Epidermal melanocyte (primary cell): ENCODE measurements at regions not wholly inside any gene's neighbourhood (a gene's known extent, or its start where the extent isn't known, plus 50 kb on each side); places are given as distances from the start of the nearest gene placed in this dataset.

Source experiments
- DNase-seq: peaks from one replicate; pipeline ENCODE4 v3.0.0; 2011; ENCODE audit warnings: low spot score; ENCODE audit not compliant: insufficient read length

DNA sequence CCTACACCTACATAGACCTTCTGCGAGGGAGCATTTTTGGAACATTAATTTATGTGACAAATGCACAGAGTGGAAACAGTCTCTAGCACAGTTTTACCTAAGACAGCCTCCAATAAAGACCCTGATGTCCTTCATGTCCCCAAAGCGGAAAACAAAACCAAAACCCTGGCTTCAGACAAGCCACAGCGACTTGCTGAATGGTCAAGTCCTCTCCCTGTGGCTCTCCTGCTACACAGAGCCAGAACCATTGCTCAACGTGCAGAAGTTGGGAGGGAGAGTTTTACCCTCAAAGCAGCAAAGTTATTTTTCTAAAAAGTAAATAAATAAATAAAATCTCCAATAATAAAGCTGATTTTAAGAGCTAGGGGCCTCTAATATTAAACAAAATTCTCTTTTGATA lies 135.0 kb upstream of the TMEM132C start:
- DNase-seq, result no peak

GRCh38 chr12:128133321-128134073 lies 133.5 kb upstream of the TMEM132C start:
- no peak for DNase-seq

GRCh38 chr12:128137140-128137539 lies 129.8 kb upstream of the TMEM132C start:
- no peak for DNase-seq

GRCh38 chr12:128138125-128138524 lies 128.8 kb upstream of the TMEM132C start:
- DNase-seq, result no peak

DNA sequence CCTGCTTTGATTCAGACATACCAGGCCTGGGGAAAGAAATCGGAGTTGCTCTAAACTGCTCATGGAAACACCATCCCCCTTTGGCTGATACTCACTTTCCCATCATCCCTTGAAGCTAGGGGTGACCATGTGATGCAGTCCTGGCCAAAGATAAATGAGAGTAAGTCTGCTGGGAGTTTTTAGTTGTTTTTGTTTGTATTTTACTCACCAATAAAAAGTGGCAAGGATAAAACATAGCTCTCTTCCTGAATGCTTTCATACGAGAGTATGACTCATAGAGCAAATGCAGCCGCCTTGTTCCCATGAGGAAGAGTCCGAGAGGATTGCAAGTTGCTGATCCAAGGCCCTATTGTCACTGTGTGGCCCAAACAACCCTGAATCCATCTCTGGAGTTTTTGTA lies 126.4 kb upstream of the TMEM132C start:
- DNase-seq, result no peak

- DNase-seq, result no peak
These were observed 116.0 kb upstream of the TMEM132C start for GRCh38 chr12:128150961-128151360.

DNA sequence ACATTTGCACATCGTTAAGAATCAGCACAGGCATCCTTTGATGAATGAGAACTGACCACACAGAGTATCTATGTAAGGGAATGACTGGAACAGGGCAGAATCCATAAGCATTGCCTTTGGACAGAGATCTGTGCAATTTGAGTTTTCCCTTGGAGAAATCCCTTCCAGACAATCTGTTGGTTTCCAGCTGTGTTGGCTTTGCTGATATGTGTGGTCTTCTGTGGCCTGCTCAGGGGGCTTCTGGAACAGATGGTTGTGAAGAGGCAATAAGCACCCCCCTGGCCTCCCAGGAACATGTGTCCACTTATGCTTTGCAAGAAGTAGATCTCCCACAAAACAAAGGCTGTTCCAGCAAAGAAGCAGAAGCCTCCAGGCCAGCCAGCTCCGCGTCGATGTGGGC lies 111.4 kb upstream of the TMEM132C start:
- no peak for DNase-seq

GRCh38 chr12:128163086-128163485 lies 103.9 kb upstream of the TMEM132C start:
- no peak for DNase-seq

GRCh38 chr12:128164533-128164932 lies 102.4 kb upstream of the TMEM132C start:
- DNase-seq, result no peak

DNA sequence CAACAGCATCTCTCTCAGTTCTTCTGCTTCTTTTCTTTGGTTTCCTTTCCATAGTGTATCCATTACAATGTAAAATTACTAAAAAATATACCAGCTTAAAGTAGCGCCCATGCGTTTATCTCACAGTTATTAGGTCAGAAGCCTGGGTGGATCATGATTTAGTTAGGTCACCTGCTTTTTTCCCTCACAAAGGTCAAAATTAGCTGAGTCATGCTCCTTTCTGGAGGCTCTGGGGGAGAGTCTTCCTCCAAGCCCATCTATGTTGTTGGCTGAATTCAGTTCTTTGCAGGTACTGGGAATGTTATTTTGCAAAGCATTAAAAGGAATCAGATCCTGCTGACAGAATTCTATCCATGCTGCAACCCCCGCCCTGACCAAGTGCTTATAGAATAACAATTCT lies 101.6 kb upstream of the TMEM132C start:
- DNase-seq, result no peak

DNA sequence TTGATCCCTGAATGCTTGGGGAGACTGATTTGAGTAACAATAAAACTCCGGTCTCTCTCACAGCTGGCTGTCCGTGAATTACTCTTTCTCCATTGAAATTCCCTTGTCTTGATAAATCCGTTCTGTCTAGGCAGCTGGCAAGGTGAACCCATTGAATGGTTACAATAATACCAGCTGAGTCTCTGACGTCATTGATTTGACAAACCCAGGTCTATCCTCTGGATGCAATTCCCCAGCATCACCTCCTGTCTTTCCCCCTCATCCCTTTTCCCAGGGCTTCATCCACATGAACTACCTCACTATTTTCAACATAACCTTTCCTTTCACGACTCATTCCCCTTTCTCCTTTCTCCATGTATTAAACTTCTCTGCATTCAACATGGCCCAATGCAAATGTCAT lies 98.7 kb upstream of the TMEM132C start:
- DNase-seq, result no peak

GRCh38 chr12:128170181-128170580 lies 96.8 kb upstream of the TMEM132C start:
- no peak for DNase-seq

- DNase-seq, result no peak
These were observed 88.4 kb upstream of the TMEM132C start for GRCh38 chr12:128178565-128178964.

- no peak for DNase-seq
These were observed 88.0 kb upstream of the TMEM132C start for GRCh38 chr12:128178966-128179365.

DNA sequence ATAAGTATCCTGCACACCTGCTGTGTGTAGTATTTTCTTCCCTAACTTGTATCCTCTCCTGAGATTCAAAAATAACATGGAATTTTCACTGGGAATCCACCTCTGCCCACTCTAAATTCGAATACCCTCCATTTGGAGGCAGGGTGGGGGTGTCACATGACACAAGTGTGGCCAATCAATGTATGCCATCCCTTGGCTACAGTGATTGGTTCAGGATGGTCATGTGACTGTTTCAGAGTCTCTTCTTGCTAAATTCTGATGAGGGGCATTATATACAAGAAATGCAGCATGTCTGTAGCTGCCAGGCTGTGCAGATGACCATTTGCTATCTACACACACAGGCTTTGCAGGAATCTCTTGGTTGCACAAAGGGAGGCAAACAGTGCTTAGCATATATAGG lies 86.8 kb upstream of the TMEM132C start:
- no peak for DNase-seq

DNA sequence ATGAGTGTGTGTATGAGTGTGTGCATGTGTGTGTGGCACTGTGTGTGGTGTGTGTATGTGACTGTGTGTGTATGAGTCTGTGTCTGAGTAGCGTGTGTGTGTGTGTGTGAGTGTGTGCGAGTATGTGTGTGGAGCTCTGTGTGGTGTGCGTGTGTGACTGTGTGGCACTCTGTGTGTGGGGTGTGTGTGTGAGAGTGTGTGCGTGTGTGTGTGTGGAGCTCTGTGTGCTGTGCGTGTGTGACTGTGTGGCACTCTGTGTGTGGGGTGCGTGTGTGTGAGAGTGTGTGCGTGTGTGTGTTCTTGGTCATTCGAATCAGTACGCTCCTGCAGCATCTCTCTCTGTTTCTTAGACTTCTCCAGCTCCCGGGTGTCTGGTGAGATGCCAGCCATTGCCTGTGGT lies 76.9 kb upstream of the TMEM132C start:
- DNase-seq, result no peak

DNA sequence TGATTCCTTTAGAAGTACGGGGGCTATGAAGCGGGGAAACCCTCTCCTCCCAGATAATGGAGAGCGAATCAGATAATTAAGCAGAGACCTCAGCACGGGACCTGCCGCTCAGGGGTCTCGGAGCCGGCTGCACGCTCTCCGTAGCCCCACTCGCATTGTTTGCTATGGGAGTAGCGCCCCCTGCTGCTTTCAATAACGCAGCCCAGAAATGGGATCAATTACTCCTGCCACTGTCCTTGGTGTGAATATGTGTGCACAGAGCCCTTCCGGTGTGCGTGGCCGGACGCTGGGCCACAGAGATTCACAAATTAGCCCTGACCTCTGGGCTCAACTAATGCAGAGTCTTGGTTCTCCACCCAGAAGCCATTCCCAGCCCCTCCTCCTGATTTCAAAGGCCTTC lies 76.4 kb upstream of the TMEM132C start:
- no peak for DNase-seq

GRCh38 chr12:128191380-128191779 lies 75.6 kb upstream of the TMEM132C start:
- no peak for DNase-seq

- DNase-seq, result no peak
These were observed 62.3 kb upstream of the TMEM132C start for GRCh38 chr12:128204711-128205110.

DNA sequence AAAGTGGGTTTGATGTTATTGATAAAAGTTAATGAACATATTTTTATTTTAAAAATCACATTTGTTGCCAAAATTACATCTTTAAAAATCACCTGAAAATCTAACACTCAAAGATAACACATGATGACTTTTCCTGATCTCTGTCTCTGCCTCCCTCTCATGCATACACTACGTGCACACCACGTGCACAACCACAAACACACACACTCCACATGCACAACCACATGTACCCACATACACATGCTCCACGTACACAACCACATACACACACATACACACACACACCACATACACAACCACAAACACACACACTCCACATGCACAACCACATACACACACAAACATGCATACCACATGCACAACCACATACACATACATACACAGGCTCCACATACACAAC lies 61.8 kb upstream of the TMEM132C start:
- DNase-seq, result no peak

- no peak for DNase-seq
These were observed 61.2 kb upstream of the TMEM132C start for GRCh38 chr12:128205758-128206157.
